ENCODE measurements at regions not wholly inside any gene's neighbourhood (a gene's known extent, or its start where the extent isn't known, plus 50 kb on each side); places are given as distances from the start of the nearest gene placed in this dataset.

- no peaks in the 10 kb centered on the region for H3K4me1 ChIP-seq (ENCODE audit: control insufficient read depth, insufficient read depth, low read length)
- no peak overlapping the region for H2AK5ac ChIP-seq (ENCODE audit: low read depth, low read length)
- POLR2A ChIA-PET (ENCODE audit: unreplicated experiment), result no interaction called here
- no peaks in the 10 kb centered on the region for H4K20me1 ChIP-seq (ENCODE audit: insufficient read depth, low read length)
- no peak overlapping the region for H3K4me2 ChIP-seq (ENCODE audit: low read depth, low read length)
- H3K4me3 ChIP-seq (ENCODE audit: insufficient read depth, low read depth, low read length), result no peak overlapping the region
- H2BK20ac ChIP-seq (ENCODE audit: low read depth, low read length), result no peak overlapping the region
- H4K8ac ChIP-seq (ENCODE audit: low read depth in 2 of 2, low read length in 2 of 2), result no peak overlapping the region
- H3K27ac ChIP-seq (ENCODE audit: insufficient read depth, low read length), result no peak overlapping the region
- H3K79me1 ChIP-seq (ENCODE audit: low read depth in 1 of 2, low read length in 2 of 2), result no peaks in the 10 kb centered on the region
- H3K4ac ChIP-seq (ENCODE audit: low read depth, low read length), result no peak overlapping the region
- no peaks in the 10 kb centered on the region for H3K9me1 ChIP-seq (ENCODE audit: insufficient read depth, low read length)
- no peak overlapping the region for H2BK5ac ChIP-seq (ENCODE audit: low read depth, low read length, poor library complexity, severe bottlenecking)
- no peak overlapping the region for H3K23ac ChIP-seq (ENCODE audit: low read depth, low read length)
- no peak overlapping the region for H2BK120ac ChIP-seq (ENCODE audit: low read depth, low read length)
- H3K9ac ChIP-seq (ENCODE audit: low read depth, low read length), result no peak overlapping the region
- H3K56ac ChIP-seq (ENCODE audit: extremely low read depth, insufficient read depth, low read length), result no peak overlapping the region
- no peaks in the 10 kb centered on the region for H3K27me3 ChIP-seq (ENCODE audit: control insufficient read depth, insufficient read depth, low read length)
- WGBS, 2 experiments (ENCODE audit: extremely low coverage in 2 of 2, insufficient read length in 1 of 2), result no CpG with 5 or more reads among the region's 2 CpGs
- no peaks in the 10 kb centered on the region for H3K36me3 ChIP-seq (ENCODE audit: control insufficient read depth, insufficient read depth, low read length)
- dilution Hi-C loops (cut with HindIII; ENCODE audit: low sequenced_read_pairs, unreplicated experiment) (no loop called here), in situ Hi-C loops (cut with MboI; ENCODE audit: low sequenced_read_pairs) (no loop called here), intact Hi-C loops (cut with micrococcal nuclease) (no loop called here)
- H2BK15ac ChIP-seq (ENCODE audit: low read depth, low read length), result no peak overlapping the region
- H3K14ac ChIP-seq (replicated peaks; ENCODE audit: low read depth, low read length), result no peak overlapping the region
- no peak for DNase-seq
- H3K9me3 ChIP-seq (ENCODE audit: control insufficient read depth, insufficient read depth, low read length), result no peaks in the 10 kb centered on the region; the same call in 1 of the 2 replicates
- BruUV-seq (replicated peaks), result no TSS peak
- H4K91ac ChIP-seq (ENCODE audit: insufficient read depth, low read depth, low read length), result no peak overlapping the region
- CTCF ChIA-PET, result no interaction called here
- H4K5ac ChIP-seq (ENCODE audit: low read depth, low read length), result no peak overlapping the region
- no peak overlapping the region for H3K18ac ChIP-seq (ENCODE audit: low read depth, low read length)
- no peak for ATAC-seq (ENCODE audit: low read depth)
- no peak overlapping the region for H2AFZ ChIP-seq (replicated peaks; ENCODE audit: low read length, poor library complexity)
- no peak overlapping the region for H2AK9ac ChIP-seq (replicated peaks; ENCODE audit: low read depth, low read length, poor library complexity)
- TF ChIP-seq RAD21 (IDR thresholded peaks at IDR 0.05; ENCODE audit: low read length), result no peak
- no peak for TF ChIP-seq RCOR1 (IDR thresholded peaks at IDR 0.05; ENCODE audit: insufficient replicate concordance, low read length)
- TF ChIP-seq MAZ (IDR thresholded peaks at IDR 0.05; ENCODE audit: borderline replicate concordance, low read depth, low read length), result no peak
- TF ChIP-seq MAFK (IDR thresholded peaks at IDR 0.05; ENCODE audit: low read depth, low read length), result no peak
- no peak for TF ChIP-seq RFX5 (IDR thresholded peaks at IDR 0.05; ENCODE audit: low read depth, low read length)
- TF ChIP-seq BHLHE40 (IDR thresholded peaks at IDR 0.05; ENCODE audit: low read depth, low read length), result no peak
- TF ChIP-seq ELK1 (IDR thresholded peaks at IDR 0.05; ENCODE audit: borderline replicate concordance, low read depth, low read length), result no peak
- TF ChIP-seq CHD1 (IDR thresholded peaks at IDR 0.05; ENCODE audit: low read depth, low read length), result no peak
- TF ChIP-seq SMC3 (IDR thresholded peaks at IDR 0.05; ENCODE audit: low read depth, low read length), result no peak
Measured at GRCh38 chr4:115275615-115276014, 162.2 kb upstream of the NDST4 start.

All from IMR-90 (cell line).